WI38 (cell line): ENCODE measurements at regions not wholly inside any gene's neighbourhood (a gene's known extent, or its start where the extent isn't known, plus 50 kb on each side); places are given as distances from the start of the nearest gene placed in this dataset.

Experiments used
- H3K4me3 ChIP-seq: 2 replicates; pipeline ENCODE4 v1.5.1; 2011; ENCODE audit warnings: low read depth, mild to moderate bottlenecking, control low read depth, low read length
- CTCF ChIP-seq: IDR thresholded peaks from 2 replicates; pipeline ENCODE4 v1.5.1; 2012; ENCODE audit warnings: low read depth, mild to moderate bottlenecking, control low read depth, low read length

- no peak overlapping the region for H3K4me3 ChIP-seq
- no peak for TF ChIP-seq CTCF
These were observed 131.3 kb upstream of the ZEB1 start for GRCh38 chr10:31187607-31188210.

GRCh38 chr10:31188792-31189406 is 130.1 kb upstream of the ZEB1 start:
- no peak for TF ChIP-seq CTCF
- no peak overlapping the region for H3K4me3 ChIP-seq

- no peak for TF ChIP-seq CTCF
- H3K4me3 ChIP-seq: no peak overlapping the region
These were observed 128.5 kb upstream of the ZEB1 start for GRCh38 chr10:31190488-31190887.

GRCh38 chr10:31192475-31192874 is 126.5 kb upstream of the ZEB1 start:
- TF ChIP-seq CTCF: no peak
- no peak overlapping the region for H3K4me3 ChIP-seq

GRCh38 chr10:31194986-31195385 is 124.0 kb upstream of the ZEB1 start:
- H3K4me3 ChIP-seq: no peak overlapping the region
- no peak for TF ChIP-seq CTCF

- no peak for TF ChIP-seq CTCF
- H3K4me3 ChIP-seq: no peak overlapping the region
These were observed 121.1 kb upstream of the ZEB1 start for GRCh38 chr10:31197886-31198285.

GRCh38 chr10:31204090-31204489 is 114.9 kb upstream of the ZEB1 start:
- TF ChIP-seq CTCF: no peak
- no peak overlapping the region for H3K4me3 ChIP-seq
